Dedifferentiated amniotic fluid mesenchymal stem cell (primary cell): ENCODE measurements at regions not wholly inside any gene's neighbourhood (a gene's known extent, or its start where the extent isn't known, plus 50 kb on each side); places are given as distances from the start of the nearest gene placed in this dataset.

Source experiments
- DNase-seq: peaks from one replicate; pipeline ENCODE4 v3.0.0-alpha.2; 2016; ENCODE audit errors: extremely low spot score

DNA sequence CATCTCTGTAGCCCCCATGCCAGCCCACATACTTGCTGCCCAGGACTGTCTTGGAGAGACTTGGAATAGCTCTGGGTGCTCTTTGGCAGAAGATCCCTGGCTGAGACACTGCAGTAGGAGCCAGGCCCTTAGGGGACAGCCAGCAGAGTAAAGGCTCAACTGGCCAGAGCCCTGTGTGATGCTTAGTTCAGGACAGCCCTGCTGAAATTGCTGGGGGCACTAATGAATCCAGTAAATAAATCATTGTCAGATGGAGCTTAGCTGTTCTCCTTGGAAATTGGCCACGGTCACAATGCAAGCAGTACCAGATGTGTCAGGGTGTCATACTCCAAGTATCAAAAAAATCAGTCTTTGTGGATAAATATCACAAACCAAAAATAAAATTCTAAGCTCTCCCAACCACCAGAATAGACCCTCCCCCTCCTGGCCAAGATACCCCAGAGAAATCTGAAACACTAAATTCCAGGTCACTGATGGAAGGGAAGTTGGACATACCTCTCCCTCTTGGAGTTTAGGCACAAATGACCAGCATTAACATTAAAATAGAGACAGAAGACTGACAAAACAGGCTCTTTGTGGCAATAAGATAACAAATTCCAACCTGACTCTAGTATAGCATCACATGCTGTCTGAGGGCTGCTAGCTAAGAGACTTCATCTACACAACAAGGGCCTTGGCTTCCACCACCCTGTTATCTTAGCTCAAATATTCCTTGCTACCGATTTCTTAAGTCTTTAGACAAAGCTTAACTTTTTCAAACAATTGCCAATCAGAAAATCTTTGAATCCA, 83.2 kb upstream of the DNAH14 start:
- no peak for DNase-seq

DNA sequence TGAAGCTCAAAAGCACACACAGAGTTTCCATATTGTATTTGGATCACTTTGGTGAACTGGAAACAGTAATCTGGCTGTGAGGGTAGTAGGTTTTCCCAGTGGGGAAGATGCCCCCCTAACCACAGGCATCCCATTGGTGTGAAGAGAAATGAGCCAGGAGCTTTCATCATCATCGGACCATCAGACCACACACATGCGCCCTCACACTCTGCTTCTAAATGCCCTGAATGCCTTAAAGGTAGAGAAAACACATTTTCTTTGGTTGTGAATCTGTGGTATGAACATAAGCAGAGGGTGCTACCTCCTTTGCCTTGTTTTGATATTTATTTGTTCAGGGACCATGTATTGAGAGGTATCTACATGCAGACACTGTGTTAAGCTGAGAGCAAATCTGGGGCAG, 79.0 kb upstream of the DNAH14 start:
- no peak for DNase-seq

DNA sequence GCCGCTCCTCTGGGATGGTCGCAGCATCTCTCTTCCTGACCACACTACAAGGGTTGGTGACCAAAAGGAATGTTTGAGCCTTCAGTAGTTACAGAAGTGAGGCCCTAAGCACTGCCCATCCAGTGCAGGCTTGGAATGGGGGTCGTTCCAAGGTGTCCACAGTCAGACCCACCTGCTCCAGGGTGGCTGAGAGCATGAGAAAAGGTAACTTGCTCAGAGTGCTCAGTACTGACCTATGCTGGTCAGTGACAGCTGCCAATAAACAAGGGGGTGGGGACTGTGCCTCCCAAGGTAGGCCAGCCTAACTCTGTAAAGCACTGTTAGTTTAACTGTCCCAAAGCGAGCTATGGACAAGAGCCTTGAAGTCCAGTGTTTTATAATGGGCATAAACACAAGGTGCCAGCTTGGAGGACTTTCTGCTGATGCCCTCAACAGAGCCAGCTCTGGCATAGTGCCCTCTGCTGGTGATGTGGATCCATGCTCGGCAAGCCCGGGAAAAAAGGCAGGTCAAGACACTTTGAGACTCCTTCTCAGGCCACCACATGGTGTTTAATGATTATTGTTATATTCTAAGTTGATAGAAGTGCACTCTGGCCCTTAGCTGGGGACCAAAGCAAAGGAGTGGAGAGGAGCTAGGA, 78.1 kb upstream of the DNAH14 start:
- DNase-seq: peak; percentile 56

DNA sequence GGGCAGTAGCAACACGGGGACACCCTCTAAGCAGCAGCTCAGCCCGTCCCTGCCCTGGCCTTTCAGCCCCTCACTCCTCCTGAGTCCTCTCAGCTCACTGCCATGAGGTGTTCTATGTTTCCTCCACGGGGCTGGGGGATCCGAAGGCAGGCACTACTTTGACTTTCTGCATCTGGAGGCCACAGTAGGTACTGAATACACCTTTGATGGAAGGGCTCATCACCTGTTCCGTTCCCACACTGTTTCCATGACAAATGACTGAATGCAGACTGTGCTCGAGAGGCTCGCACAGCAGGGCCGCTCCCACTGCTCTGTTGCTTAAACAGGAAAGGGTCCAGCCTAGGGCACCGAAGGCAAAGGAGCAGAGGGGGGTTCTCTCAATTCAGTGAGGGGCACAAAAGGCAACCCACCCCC, 77.6 kb upstream of the DNAH14 start:
- no peak for DNase-seq

DNA sequence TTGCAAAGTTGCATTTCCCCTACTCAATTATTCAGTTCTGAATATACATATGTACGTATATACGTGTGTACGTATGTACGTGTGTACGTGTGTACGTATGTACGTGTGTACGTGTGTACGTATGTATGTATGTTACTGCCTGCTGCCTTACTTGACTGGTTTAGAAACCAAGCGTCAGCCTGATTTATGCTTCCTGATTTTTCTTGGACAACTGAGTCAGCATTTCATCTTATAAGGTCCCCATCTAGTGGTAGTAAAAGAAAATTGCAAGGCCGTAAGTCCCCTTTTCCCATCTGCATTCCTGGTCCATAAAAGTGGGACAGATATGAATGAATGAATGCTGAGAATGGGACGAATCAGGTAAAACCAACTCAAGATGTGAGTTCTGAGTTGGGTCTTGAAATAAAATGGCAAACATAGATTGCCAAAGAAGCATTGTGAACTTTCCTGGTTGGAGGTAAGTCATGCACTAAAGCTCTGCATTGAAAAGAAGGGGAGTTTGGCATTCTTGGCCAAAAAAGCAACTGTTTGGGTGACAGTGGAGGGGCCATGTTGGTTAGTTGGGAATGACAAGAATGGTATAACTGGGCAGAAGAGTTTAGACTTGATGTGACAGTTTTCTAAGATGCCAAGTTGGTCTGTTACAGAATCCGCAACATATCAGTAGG, 76.4 kb upstream of the DNAH14 start:
- DNase-seq: peak; percentile 58

DNA sequence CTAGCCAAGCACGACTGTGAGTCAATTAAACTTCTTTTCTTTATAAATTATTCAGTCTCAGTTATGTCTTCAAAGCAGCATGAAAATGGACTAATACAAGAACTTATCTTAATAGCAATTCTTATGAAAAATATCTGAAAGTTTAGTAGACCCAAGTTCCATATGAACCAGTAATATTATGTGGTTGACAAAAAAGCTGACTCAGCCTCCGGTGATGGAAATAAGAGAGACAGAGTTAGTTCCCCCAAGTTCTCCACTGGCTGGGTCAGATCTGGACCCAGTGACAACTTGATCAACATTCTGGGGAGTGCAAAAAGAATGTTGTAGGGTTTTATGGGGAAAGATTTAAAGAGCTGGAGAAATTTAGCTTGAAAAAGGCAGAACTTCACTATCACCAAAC, 72.5 kb upstream of the DNAH14 start:
- DNase-seq: no peak

DNA sequence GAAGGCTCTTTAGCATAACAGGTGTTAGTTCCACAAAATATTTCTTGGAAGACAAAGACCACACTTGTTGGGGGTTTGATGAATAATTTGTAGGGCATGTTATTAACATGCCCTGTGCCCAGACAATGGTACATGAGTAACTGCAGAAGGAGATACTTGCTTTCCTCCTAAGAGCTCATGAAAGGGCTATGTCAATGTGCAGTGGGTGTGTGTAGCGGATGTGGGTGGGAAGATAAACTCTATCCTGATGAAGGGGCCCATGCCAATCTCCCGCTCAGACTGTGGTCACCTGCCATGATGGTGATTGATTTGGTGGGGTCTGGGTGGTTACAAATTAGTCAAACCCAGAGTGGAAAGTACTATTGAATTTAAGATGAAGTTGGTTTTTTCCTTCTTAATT, 69.8 kb upstream of the DNAH14 start:
- DNase-seq: no peak

DNA sequence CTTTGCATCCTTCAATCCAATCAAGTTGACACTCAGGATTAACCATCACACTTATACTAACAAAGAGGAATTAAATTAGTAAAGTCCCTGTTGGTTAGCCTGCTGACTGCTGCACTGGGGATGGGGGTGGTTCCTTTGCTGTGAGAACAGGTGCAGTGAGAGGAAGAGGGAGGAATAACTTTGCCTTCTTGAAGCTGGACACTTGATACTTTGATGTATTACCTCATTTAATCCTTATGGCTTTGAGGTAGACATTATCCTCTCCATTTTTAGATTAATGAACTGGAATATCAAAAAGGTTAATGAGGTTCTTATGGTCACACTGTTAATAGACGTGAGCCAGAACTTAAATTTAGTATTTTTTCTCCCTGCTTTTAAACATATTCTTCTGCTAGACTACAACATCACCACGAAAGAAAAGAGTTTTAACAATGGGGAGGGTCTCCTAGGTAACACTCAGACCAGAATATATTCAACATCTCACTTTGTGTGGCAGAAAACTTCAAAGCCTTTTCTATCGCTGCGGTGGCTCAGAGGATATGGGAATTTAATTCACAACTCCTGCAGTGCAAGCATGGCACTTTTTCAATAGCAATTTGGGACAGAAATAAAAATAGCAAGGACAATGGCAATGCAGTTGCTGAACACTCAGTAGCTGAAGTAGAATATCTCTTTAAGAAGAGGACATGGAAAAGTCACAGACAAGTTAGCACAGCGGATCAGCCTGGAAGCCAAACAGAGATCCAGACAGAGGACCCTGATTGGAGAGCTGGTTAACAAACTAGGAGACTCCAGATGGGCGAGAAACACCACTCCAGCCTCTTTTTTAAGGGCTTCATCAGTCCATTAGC, 68.8 kb upstream of the DNAH14 start:
- no peak for DNase-seq

DNA sequence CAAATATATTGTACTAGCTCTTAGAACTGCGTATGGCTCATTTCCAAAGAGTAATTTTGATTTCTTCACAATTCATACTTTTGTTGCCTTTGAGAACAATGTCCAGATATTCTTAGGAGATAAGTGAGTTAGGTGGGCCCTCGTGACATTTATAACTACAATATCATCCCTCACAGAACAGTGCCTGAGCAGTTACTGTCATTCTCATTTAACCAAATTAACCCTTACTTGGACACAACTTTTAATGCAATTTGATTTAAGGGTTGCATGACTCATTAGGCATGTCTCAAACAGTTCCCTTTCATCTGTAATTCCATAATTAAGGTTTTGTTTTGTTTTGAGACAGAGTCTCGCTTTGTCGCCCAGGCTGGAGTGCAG, 68.1 kb upstream of the DNAH14 start:
- DNase-seq: no peak

DNA sequence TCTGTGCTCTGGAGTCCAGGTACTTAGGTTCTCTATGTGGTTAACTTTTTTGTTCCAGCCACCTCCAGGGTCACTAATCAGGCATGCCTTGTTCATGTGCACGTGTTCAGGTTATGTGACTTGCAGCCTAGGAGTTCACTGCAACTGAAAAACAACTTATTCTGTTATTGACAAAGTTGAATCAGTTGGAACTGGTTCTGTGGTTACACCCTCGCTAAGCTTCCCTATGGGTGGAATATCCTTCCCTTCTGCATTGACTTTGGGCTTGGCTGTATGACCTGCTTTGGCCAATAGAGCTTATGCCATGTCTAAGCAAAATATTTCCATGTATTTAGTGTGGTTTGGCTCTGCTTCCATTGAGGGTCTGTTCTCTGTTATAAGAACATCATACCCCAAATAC, 66.0 kb upstream of the DNAH14 start:
- DNase-seq: no peak

DNA sequence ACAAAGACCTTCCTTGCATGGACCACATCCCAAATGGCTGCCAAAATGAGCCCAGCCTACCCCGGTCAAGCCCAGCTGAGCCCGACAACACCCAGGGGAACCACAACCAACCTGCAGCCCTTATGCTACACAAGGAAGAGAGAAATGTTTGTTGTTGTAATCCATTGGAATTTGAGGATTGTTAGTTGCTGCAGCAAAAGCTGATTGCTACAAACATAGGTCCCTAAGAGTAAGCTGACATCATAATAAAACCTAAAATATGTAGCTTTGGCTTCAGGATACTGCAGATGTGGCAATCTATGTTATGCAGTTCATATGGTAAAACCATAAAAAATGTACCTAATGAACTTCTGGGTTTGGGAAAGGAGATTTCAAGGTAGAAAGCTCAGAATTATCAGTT, 65.5 kb upstream of the DNAH14 start:
- no peak for DNase-seq

DNA sequence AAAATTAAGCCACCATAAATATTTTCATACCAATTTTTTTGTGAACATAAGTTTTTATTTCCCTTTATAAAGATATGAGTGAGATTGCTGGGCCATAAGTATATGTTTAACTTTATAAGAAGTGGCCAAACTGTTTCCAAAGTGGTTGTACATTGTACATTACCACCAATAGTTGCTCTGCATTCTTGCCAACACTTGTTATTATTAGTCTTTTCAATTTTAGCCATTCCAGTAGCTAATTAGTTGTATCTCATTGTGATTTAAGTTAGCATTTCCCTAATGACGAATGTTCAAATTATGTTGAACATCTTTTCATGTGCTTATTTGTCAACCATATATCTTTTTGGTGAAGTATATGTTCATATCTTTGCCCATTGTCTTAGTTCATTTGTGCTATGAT, 64.0 kb upstream of the DNAH14 start:
- no peak for DNase-seq

DNA sequence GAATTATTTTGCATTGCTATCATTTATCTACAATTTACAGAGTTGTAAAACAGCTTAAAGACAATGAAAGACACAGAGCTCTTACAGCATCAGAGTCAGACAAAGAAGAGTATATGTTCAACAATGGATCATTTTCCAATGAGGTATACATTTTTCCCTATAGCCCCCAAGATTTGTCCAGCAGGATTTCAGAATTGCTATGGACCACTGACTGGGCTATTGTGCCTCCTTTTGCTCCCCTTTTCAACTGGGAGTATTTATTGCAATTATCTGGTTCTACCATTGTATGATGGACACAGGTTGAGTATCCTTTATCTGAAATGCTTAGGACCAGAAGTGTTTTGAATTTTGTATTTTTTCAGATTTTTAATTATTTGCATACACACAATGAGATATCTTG, 62.5 kb upstream of the DNAH14 start:
- DNase-seq: no peak

DNA sequence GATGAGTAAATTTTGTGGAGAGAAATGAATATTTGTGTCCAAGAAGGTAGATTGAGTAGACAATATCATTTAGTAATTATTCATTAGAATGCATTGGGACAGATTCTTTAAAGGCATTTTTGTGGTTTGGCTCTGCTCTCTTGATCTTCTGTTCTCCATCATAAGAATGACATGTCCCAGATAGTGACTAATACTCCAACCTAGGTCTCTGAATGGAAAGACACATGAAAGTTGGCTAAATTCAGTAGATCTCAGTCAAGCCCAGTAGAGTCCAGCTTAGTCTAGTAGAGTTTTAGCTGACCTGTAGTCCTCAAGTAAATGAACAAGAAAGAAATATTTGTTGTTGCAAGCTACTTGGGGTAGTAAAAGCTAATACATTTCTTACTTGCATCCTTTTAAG, 61.8 kb upstream of the DNAH14 start:
- DNase-seq: no peak

DNA sequence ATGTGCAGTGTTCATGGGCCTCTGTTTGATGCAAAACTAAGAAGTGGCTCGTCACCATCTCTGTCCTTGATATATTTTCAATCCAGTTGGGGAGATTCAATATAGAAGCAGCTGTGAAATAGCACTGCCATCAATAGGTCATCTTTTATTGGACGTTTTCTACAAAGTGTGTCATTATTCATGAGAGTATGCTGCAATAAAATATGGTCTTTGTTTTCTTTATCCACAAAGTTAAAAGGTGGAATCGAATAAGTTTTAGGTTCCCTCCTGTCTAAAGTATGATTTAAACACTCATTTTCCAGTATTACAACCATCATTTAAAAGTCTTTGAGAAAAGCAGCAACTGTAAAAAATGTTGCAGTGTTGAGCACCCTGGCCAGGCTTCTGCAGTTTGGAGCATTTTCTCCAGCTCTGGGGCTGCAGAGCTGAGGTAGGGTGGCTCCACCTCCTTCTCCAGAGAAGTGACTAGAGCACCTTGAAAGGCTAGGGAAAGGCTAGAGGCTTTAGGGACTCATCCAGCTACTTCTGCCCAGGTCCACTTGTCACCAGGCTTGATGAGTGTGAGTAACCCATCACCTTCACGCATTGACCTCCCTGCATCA, 56.5 kb upstream of the DNAH14 start:
- no peak for DNase-seq

DNA sequence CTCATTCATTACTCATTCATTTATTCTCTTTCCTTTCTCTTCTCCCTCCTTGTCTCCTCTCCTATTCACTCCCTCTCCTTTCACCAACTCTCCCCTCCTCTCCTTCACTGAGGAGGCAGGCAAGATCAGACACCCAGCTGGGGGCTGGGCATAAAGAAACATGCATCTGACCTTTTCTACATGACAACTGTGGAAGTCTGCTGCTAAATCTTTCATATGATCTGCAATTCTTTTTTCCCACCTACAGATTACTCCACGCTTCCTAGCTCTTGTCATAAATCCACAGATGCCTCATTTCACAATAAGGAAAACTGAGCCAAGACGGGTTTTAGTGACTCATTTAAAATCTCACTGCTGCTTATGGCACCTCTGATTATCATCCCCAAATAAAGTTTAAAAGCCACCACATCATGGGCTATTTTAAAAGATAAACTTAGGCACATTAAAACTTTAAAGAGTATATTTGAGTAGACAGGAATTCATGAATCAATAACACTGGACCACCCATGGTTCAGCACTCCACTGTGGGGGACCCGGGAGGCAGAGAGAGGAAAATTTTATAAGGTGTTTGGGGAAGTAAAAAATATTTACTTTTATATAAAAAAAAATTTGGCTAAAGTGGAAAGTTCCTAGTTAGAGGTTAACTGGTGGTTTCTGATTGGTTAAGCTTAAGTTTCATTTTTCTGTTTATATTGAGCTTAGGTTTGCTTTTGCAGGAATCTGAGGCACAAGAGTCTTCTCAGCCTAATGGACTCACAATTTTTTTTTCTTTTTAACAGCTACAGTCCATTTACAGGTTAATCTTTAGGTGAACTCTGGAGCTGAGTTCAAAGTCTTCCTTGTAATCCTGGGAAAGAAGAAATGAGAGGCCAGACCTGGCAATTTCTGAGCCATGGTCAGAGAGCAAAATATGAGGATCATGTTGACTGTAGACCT, 55.8 kb upstream of the DNAH14 start:
- peak; percentile 33 for DNase-seq

DNA sequence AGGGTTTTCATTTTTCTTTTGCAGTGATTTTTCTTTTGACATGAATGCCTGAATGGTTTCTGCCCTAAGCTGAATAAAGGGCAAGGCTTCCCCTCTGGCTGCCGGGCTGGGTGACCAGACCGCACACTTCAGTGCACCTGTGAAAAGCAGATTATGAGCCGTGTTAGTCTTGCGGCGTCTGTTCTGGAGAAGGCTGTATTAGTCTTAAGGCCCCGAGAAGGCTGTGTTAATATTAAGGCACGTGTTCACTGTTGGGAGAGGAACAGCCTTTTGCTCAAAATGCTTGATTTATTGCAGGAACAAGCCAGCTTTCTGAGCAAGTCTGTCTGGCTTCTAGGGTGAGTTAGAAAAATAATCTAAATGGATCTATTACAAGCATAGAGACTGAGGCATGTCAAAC, 54.7 kb upstream of the DNAH14 start:
- DNase-seq: no peak

DNA sequence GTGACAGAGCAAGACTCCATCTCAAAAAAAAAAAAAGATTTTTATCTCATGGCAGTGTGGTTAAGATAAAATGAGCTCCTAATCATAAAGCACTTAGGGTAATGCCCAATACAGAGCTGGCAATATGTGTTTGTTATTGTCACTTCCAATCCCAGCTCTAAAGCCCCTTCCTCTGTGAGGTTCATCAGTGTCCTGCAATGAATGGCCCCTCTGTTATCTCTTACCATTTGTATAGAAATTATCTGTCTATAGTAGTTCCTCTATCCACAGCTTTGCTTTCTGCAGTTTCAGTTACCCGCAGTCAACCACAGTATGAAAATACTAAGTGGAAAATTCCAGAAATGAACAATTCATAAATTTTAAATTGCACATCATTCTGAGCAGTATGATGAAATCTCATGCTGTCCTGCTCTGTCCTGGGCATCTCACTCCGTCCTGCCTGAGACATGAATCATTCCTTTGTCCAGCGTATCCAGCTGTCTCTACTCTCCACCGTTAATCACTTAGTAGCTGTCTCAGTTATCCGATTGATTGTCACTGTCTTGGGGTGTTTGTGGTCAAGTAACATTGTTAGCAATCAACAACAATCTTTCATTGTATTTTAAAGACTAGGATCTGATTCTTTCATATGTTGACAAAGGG, 50.2 kb upstream of the DNAH14 start:
- peak; percentile 77 for DNase-seq
